GM20431 (cell line): ENCODE measurements at regions not wholly inside any gene's neighbourhood (a gene's known extent, or its start where the extent isn't known, plus 50 kb on each side); places are given as distances from the start of the nearest gene placed in this dataset.

Experiments used
- in situ Hi-C: fragments of 300-500 bp; cut with MseI, MboI; formaldehyde crosslinking; loops from one replicate; pipeline ENCODE4 v1.15.0; 2020; ENCODE audit warnings: low sequenced_read_pairs; ENCODE audit not compliant: unreplicated experiment

GRCh38 chr13:102993348-102993747 is 72.9 kb downstream of the SLC10A2 start:
- in situ Hi-C loops: no loop called here

GRCh38 chr13:102984210-102984609 is 82.0 kb downstream of the SLC10A2 start:
- in situ Hi-C loops: no loop called here

GRCh38 chr13:102983496-102983895 is 82.7 kb downstream of the SLC10A2 start:
- in situ Hi-C loops: no loop called here

GRCh38 chr13:102980331-102980982 is 85.8 kb downstream of the SLC10A2 start:
- in situ Hi-C loops: no loop called here

- in situ Hi-C loops: no loop called here
These were observed 88.0 kb downstream of the SLC10A2 start for GRCh38 chr13:102978168-102978567.

GRCh38 chr13:102977471-102977870 is 88.7 kb downstream of the SLC10A2 start:
- in situ Hi-C loops: no loop called here

GRCh38 chr13:102974317-102975087 is 91.7 kb downstream of the SLC10A2 start:
- in situ Hi-C loops: no loop called here

GRCh38 chr13:102972191-102972590 is 94.0 kb downstream of the SLC10A2 start:
- in situ Hi-C loops: no loop called here

- in situ Hi-C loops: no loop called here
These were observed 95.7 kb downstream of the SLC10A2 start for GRCh38 chr13:102970542-102970941.

- in situ Hi-C loops: no loop called here
These were observed 97.5 kb downstream of the SLC10A2 start for GRCh38 chr13:102968572-102969228.

- in situ Hi-C loops: no loop called here
These were observed 100.4 kb downstream of the SLC10A2 start for GRCh38 chr13:102965802-102966201.

GRCh38 chr13:102962430-102962829 is 103.8 kb downstream of the SLC10A2 start:
- in situ Hi-C loops: no loop called here

- in situ Hi-C loops: no loop called here
These were observed 105.3 kb downstream of the SLC10A2 start for GRCh38 chr13:102960959-102961358.

GRCh38 chr13:102956449-102956848 is 109.8 kb downstream of the SLC10A2 start:
- in situ Hi-C loops: no loop called here

- in situ Hi-C loops: no loop called here
These were observed 108.5 kb downstream of the ERCC5 start for GRCh38 chr13:102954350-102954749.

- in situ Hi-C loops: no loop called here
These were observed 106.0 kb downstream of the ERCC5 start for GRCh38 chr13:102951808-102952207.

- in situ Hi-C loops: loop anchor here (25.0 kb wide), 1 partner anchor 189 kb away; no protein-coding TSS in a partner anchor
These were observed 102.0 kb downstream of the ERCC5 start for GRCh38 chr13:102947745-102948405.

GRCh38 chr13:102945886-102946285 is 100.1 kb downstream of the ERCC5 start:
- in situ Hi-C loops: loop anchor here (25.0 kb wide), 1 partner anchor 191 kb away; no protein-coding TSS in a partner anchor

- in situ Hi-C loops: loop anchor here (25.0 kb wide), 1 partner anchor 192 kb away; no protein-coding TSS in a partner anchor
These were observed 99.5 kb downstream of the ERCC5 start for GRCh38 chr13:102945324-102945815.

- in situ Hi-C loops: loop anchor here (25.0 kb wide), 1 partner anchor 192 kb away; no protein-coding TSS in a partner anchor
These were observed 99.0 kb downstream of the ERCC5 start for GRCh38 chr13:102944821-102945220.
